ENCODE measurements at regions not wholly inside any gene's neighbourhood (a gene's known extent, or its start where the extent isn't known, plus 50 kb on each side); places are given as distances from the start of the nearest gene placed in this dataset.

GRCh38 chr3:59339818-59340217, 290.0 kb upstream of the CFAP20DC start:
- no peak for TF ChIP-seq CTCF (IDR thresholded peaks at IDR 0.05)
- no peak for TF ChIP-seq POLR2A (IDR thresholded peaks at IDR 0.05)

Data from vagina (tissue), 2 donors.